ENCODE measurements at regions not wholly inside any gene's neighbourhood (a gene's known extent, or its start where the extent isn't known, plus 50 kb on each side); places are given as distances from the start of the nearest gene placed in this dataset.

DNA sequence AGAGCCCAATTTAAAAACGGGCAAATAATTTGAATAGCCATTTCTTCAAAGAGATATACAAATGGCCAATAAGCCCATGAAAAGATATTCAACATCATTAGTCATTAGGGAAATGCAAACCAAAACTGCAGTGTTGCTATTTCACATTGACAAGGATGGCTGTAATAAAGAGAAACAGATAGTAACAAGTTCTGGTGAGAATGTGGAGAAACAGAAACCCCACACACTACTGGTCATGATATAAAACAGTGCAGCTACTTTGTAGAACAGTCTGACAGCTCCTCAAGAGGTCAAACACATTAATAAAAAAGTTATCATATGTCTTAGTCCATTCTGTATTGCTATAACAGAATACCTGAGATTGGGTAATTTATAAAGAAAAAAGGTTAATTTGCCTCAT, 237.0 kb upstream of the GRAMD2B start:
- no peaks in the 10 kb centered on the region for H3K4me1 Mint-ChIP-seq (ENCODE audit: low read depth)
- no peak overlapping the region for H3K4me3 Mint-ChIP-seq
- ATAC-seq (no peak), DNase-seq (no peak)
- H3K27ac Mint-ChIP-seq, result no peak overlapping the region
- ChIA-PET POLR2A (no interaction called here), CTCF (no interaction called here)
- no peaks in the 10 kb centered on the region for H3K9me3 Mint-ChIP-seq (ENCODE audit: insufficient read depth)
- H3K36me3 Mint-ChIP-seq (ENCODE audit: low read depth), result no peaks in the 10 kb centered on the region
- no peaks in the 10 kb centered on the region for H3K27me3 Mint-ChIP-seq (ENCODE audit: low read depth)

DNA sequence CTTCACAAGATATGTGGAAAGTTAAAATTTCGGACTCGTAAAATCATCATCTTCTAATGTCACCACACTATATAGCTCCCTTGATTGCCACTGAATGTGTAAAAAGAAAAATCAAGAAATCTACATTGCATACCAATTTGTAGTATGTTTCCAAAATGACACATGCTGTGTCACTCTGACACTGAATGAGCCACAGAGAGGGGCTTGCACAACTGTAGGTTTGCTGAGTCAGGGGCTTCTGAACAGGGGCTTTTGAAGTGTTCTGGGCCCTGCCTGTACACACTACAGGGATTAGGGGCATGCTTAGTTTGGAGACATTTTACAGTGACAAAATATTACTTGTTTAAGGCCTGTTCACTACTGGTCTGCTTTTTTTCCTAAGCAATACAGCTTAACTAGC, 234.4 kb upstream of the GRAMD2B start:
- H3K9me3 Mint-ChIP-seq (ENCODE audit: insufficient read depth), result no peaks in the 10 kb centered on the region
- H3K27ac Mint-ChIP-seq, result no peak overlapping the region
- no peaks in the 10 kb centered on the region for H3K4me1 Mint-ChIP-seq (ENCODE audit: low read depth)
- no peaks in the 10 kb centered on the region for H3K27me3 Mint-ChIP-seq (ENCODE audit: low read depth)
- DNase-seq, result no peak
- ATAC-seq, result no peak
- ChIA-PET POLR2A (no interaction called here), CTCF (no interaction called here)
- H3K4me3 Mint-ChIP-seq, result no peak overlapping the region
- H3K36me3 Mint-ChIP-seq (ENCODE audit: low read depth), result no peaks in the 10 kb centered on the region

DNA sequence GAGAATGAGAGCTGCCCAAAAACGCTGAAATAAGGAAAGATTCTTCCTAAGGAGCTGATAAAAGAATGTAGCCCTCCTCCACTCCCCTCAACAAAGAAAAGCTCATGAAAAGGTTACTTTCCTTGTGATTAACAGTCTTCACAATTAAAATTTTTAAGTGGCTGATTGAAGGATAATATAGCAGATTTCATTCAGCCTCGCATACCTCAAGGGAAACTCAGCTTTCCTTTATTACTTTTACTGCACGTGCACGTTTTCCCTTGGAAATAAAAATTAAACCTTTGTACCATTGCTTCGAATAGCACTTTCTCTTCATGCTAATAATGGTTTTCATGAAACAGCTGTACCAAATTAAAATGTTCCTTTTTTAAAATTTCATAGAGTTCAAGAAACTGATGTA, 234.0 kb upstream of the GRAMD2B start:
- no peaks in the 10 kb centered on the region for H3K27me3 Mint-ChIP-seq (ENCODE audit: low read depth)
- no peaks in the 10 kb centered on the region for H3K9me3 Mint-ChIP-seq (ENCODE audit: insufficient read depth)
- POLR2A ChIA-PET, result no interaction called here
- no peaks in the 10 kb centered on the region for H3K4me1 Mint-ChIP-seq (ENCODE audit: low read depth)
- H3K4me3 Mint-ChIP-seq, result no peak overlapping the region
- CTCF ChIA-PET, result no interaction called here
- no peaks in the 10 kb centered on the region for H3K36me3 Mint-ChIP-seq (ENCODE audit: low read depth)
- ATAC-seq (no peak), DNase-seq (no peak)
- H3K27ac Mint-ChIP-seq, result no peak overlapping the region

DNA sequence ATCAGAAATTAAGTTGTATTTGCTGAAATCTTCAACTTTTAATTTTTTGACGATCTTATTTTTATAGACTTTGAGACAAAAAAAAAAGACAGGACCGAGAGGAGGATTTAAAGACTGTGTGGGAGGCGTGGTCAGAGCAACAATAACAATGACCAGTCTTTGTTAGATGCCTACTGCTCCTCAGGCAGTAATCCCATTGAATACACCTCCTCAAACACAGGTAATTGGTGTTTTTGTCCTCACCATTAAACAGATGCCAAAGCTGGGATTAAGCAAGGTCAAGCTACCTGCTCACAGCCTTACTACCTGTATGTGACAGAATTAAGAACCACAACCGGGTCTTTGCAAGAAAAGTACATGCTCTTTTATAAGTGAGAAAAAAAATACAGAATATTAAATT, 233.3 kb upstream of the GRAMD2B start:
- no peaks in the 10 kb centered on the region for H3K4me1 Mint-ChIP-seq (ENCODE audit: low read depth)
- H3K27ac Mint-ChIP-seq, result no peak overlapping the region
- no peak overlapping the region for H3K4me3 Mint-ChIP-seq
- H3K9me3 Mint-ChIP-seq (ENCODE audit: insufficient read depth), result no peaks in the 10 kb centered on the region
- no peaks in the 10 kb centered on the region for H3K36me3 Mint-ChIP-seq (ENCODE audit: low read depth)
- ChIA-PET POLR2A (no interaction called here), CTCF (no interaction called here)
- DNase-seq (no peak), ATAC-seq (no peak)
- no peaks in the 10 kb centered on the region for H3K27me3 Mint-ChIP-seq (ENCODE audit: low read depth)

DNA sequence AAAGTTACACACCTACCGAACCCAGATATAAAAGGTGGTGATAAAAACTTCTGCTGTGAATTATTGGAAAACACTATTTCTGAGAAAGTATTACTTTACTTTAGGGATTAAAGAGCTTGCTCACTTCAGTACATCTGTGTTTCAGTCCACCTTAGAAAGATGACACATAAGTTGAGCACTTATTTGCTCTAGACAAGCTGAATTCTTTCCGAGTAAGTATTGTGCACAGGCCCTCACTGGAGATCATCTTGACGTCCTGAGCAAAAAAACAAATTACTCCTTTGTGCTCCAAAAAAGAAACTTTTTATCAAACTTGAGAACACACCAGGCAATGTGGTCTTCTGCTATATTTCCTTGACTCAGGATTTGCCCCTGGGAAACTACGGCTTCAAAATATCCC, 231.0 kb upstream of the GRAMD2B start:
- Mint-ChIP-seq H3K36me3 (ENCODE audit: low read depth) (no peaks in the 10 kb centered on the region), H3K4me3 (no peak overlapping the region), H3K4me1 (ENCODE audit: low read depth) (no peaks in the 10 kb centered on the region), H3K27ac (no peak overlapping the region), H3K9me3 (ENCODE audit: insufficient read depth) (no peaks in the 10 kb centered on the region), H3K27me3 (ENCODE audit: low read depth) (no peaks in the 10 kb centered on the region)
- ATAC-seq (no peak), DNase-seq (no peak)
- POLR2A ChIA-PET, result no interaction called here
- CTCF ChIA-PET, result no interaction called here

DNA sequence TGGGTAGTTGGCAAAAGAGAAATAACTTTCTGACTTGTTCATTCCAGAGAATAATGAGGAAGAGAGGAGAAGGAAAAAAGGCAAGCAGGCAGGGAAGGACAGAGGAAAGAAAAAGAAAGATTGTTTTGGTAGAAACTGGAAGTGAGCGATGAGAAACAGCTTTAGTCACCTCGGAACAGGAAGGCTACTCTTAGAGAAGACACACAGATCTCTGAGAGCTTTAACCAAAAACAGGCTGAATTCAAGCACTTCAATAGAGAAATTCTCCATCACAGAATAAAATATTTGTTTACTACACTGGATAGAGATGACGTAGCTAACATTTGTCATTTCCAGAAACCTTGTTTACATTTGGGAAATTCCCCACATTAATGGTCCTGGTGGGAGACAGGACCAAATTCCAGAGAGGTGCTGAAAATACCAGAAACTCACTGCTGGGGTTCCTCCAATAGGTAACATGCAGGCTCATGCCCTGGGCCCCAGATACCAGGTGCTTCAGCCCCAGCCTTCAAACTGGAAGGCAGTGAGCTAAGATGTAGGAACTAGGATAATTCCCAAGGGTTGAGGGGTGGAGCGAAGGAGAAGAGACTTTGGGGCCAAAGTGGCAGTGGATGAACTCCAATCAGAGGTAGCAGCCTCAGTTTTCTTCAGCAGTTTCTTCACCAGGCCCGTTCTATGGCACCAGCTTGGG, 227.7 kb upstream of the GRAMD2B start:
- H3K4me3 Mint-ChIP-seq, result no peak overlapping the region
- no peaks in the 10 kb centered on the region for H3K4me1 Mint-ChIP-seq (ENCODE audit: low read depth)
- CTCF ChIA-PET, result no interaction called here
- ATAC-seq (no peak), DNase-seq (no peak)
- H3K27me3 Mint-ChIP-seq (ENCODE audit: low read depth), result no peaks in the 10 kb centered on the region
- POLR2A ChIA-PET, result no interaction called here
- H3K9me3 Mint-ChIP-seq (ENCODE audit: insufficient read depth), result no peaks in the 10 kb centered on the region
- H3K27ac Mint-ChIP-seq, result no peak overlapping the region
- H3K36me3 Mint-ChIP-seq (ENCODE audit: low read depth), result no peaks in the 10 kb centered on the region

DNA sequence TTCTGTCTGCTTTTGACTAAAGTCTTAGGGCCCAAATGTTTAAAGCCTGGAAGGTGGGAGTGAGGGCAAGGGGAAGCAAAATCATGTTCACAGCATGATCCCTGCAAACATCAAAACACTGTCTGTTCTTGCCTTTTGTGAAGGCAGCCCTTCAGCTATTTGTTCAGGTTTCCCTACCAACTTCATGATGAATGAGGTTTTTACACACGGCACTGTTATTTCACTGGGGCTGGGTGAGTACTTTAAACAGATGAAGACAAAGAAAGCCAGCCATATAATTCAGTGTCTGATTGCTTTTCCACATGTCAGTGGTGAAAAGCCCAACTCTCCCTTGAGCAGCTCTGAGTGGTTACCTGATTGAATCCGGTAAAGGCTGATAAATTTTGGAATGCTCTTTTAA, 224.7 kb upstream of the GRAMD2B start:
- ATAC-seq (no peak), DNase-seq (no peak)
- CTCF ChIA-PET, result no interaction called here
- H3K4me1 Mint-ChIP-seq (ENCODE audit: low read depth), result no peaks in the 10 kb centered on the region
- no peaks in the 10 kb centered on the region for H3K36me3 Mint-ChIP-seq (ENCODE audit: low read depth)
- no peaks in the 10 kb centered on the region for H3K27me3 Mint-ChIP-seq (ENCODE audit: low read depth)
- POLR2A ChIA-PET, result no interaction called here
- no peak overlapping the region for H3K4me3 Mint-ChIP-seq
- H3K9me3 Mint-ChIP-seq (ENCODE audit: insufficient read depth), result no peaks in the 10 kb centered on the region
- no peak overlapping the region for H3K27ac Mint-ChIP-seq

DNA sequence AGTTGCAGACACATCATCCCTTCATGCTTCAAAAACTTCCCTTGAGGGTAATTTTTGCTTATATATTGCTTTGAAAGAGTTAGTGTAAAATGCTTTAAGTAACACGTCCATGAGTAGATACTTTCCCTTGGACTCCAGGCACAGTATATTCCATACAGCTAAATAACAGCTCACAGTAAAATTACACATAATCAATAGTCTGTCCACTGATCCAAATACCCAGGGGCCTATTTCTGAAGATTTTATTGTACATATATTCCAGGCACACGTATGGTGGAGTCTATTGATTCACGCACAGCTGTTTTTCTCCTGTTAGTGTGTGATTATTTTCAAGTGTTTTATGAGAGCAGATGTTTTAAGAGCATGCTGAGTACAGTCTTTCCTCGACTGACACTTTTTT, 223.7 kb upstream of the GRAMD2B start:
- ChIA-PET CTCF (no interaction called here), POLR2A (no interaction called here)
- Mint-ChIP-seq H3K4me1 (ENCODE audit: low read depth) (no peaks in the 10 kb centered on the region), H3K27ac (no peak overlapping the region), H3K4me3 (no peak overlapping the region), H3K9me3 (ENCODE audit: insufficient read depth) (no peaks in the 10 kb centered on the region), H3K36me3 (ENCODE audit: low read depth) (no peaks in the 10 kb centered on the region), H3K27me3 (ENCODE audit: low read depth) (no peaks in the 10 kb centered on the region)
- no peak for DNase-seq
- no peak for ATAC-seq

DNA sequence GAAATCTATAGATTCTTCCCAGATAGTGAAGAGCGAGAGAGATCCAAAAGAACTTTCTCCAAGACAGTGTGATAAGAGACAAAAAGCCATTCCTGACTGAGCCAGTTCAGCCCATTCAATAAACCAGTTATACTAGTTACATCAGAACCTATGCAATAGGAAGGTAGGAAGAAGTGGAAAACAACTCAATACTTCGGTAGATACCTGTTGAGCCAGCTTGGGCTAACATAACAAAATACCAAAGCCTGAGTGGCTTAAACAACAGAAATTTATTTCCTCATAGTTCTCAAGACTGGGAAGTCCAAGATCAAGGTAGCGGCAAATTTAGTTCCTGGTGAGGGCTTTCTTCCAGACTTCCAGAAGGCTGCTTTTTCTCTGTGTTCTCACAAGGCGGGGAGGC, 214.5 kb upstream of the GRAMD2B start:
- ChIA-PET CTCF (no interaction called here), POLR2A (no interaction called here)
- H3K4me1 Mint-ChIP-seq (ENCODE audit: low read depth), result no peaks in the 10 kb centered on the region
- H3K4me3 Mint-ChIP-seq, result no peak overlapping the region
- DNase-seq (no peak), ATAC-seq (no peak)
- H3K27ac Mint-ChIP-seq, result no peak overlapping the region
- H3K9me3 Mint-ChIP-seq (ENCODE audit: insufficient read depth), result no peaks in the 10 kb centered on the region
- no peaks in the 10 kb centered on the region for H3K27me3 Mint-ChIP-seq (ENCODE audit: low read depth)
- H3K36me3 Mint-ChIP-seq (ENCODE audit: low read depth), result no peaks in the 10 kb centered on the region

DNA sequence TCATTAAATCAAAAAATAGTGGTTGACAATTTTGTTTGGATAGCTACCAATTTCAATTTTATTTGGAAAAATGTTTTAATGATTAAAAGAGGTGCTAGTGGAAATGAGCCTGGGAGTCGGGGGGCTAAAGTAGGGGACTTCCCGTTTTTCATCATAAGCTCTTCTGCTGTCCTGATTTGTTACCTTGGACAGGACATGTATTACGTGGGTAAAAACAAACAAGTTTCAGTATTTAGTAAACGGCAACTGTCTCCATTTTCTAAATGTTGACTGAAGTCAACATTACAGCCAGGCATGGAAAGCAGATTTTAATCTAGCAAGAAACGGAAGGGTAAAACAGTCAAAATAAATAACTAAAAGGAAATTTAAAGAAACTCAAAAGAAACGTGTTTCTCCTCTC, 212.3 kb upstream of the GRAMD2B start:
- Mint-ChIP-seq H3K36me3 (ENCODE audit: low read depth) (no peaks in the 10 kb centered on the region), H3K4me1 (ENCODE audit: low read depth) (no peaks in the 10 kb centered on the region), H3K9me3 (ENCODE audit: insufficient read depth) (no peaks in the 10 kb centered on the region), H3K27ac (no peak overlapping the region), H3K27me3 (ENCODE audit: low read depth) (no peaks in the 10 kb centered on the region), H3K4me3 (no peak overlapping the region)
- DNase-seq (no peak), ATAC-seq (no peak)
- POLR2A ChIA-PET, result no interaction called here
- CTCF ChIA-PET, result no interaction called here

DNA sequence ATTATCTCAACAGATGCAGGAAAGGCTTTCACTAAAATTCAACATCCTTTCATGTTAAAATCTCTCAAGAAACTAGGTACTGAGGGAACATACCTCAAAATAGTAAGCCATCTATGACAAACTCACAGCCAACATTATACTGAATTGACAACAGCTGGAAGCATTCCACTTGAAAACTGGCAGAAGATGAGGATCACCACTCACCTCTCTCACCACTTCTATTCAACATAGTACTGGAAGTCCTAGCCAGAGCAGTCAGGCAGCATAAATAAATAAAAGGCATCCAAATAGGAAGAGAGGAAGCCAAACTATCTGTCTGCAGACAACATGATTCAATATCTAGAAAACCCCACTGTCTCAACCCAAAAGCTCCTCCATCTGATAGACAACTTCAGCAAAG, 203.6 kb upstream of the GRAMD2B start:
- H3K4me3 Mint-ChIP-seq, result no peak overlapping the region
- H3K4me1 Mint-ChIP-seq (ENCODE audit: low read depth), result no peaks in the 10 kb centered on the region
- ChIA-PET POLR2A (no interaction called here), CTCF (no interaction called here)
- H3K27ac Mint-ChIP-seq, result no peak overlapping the region
- ATAC-seq (no peak), DNase-seq (no peak)
- no peaks in the 10 kb centered on the region for H3K27me3 Mint-ChIP-seq (ENCODE audit: low read depth)
- no peaks in the 10 kb centered on the region for H3K9me3 Mint-ChIP-seq (ENCODE audit: insufficient read depth)
- no peaks in the 10 kb centered on the region for H3K36me3 Mint-ChIP-seq (ENCODE audit: low read depth)

DNA sequence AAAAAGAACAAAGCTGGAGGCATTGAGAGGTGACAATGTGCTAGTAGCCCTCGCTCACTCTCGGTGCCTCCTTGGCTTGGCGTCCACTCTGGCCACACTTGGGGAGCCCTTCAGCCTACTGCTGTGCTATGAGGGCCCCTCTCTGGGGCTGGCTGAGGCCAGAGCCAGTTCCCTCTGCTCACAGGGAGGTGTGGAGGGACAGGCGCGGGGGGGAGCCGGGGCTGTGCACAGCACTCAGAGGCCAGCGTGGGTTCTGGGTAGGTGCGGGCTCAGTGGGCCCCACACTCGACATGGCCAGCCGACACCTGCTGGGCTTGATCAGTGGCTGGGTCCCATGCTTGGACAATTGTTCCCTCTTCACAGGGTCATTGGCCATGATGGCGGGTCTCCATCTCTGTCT, 202.5 kb upstream of the GRAMD2B start:
- Mint-ChIP-seq H3K4me3 (no peak overlapping the region), H3K9me3 (ENCODE audit: insufficient read depth) (no peaks in the 10 kb centered on the region), H3K27ac (no peak overlapping the region), H3K36me3 (ENCODE audit: low read depth) (no peaks in the 10 kb centered on the region), H3K4me1 (ENCODE audit: low read depth) (no peaks in the 10 kb centered on the region), H3K27me3 (ENCODE audit: low read depth) (no peaks in the 10 kb centered on the region)
- ATAC-seq (no peak), DNase-seq (no peak)
- ChIA-PET CTCF (no interaction called here), POLR2A (no interaction called here)

DNA sequence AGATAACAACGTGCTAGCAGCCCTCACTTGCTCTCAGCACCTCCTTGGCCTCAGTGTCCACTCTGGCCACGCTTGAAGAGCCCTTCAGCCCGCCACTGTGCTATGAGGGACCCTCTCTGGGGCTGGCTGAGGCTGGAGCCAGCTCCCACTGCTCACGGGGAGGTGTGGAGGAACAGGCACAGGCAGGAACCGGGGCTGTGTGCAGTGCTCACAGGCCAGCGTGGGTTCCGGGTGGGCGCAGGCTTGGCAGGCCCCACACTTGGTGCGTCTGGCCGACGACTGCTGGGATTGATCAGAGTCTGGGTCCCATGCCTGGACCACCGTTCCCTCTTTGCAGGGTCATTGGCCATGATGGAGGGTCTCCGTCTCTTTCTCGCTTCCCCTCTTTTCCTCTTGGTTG, 194.3 kb upstream of the GRAMD2B start:
- CTCF ChIA-PET, result no interaction called here
- DNase-seq, result no peak
- no peak for ATAC-seq
- Mint-ChIP-seq H3K27ac (no peak overlapping the region), H3K36me3 (ENCODE audit: low read depth) (no peaks in the 10 kb centered on the region), H3K4me3 (no peak overlapping the region), H3K9me3 (ENCODE audit: insufficient read depth) (no peaks in the 10 kb centered on the region), H3K4me1 (ENCODE audit: low read depth) (no peaks in the 10 kb centered on the region), H3K27me3 (ENCODE audit: low read depth) (no peaks in the 10 kb centered on the region)
- POLR2A ChIA-PET, result no interaction called here
